NB4 (cell line): ENCODE measurements at regions not wholly inside any gene's neighbourhood (a gene's known extent, or its start where the extent isn't known, plus 50 kb on each side); places are given as distances from the start of the nearest gene placed in this dataset.

Experiments
- DNase-seq: peaks from one replicate; pipeline ENCODE4 v3.0.0; 2010; ENCODE audit warnings: low read depth
- H3K4me3 ChIP-seq: one replicate; pipeline ENCODE4 v1.5.1; 2011; ENCODE audit warnings: mild to moderate bottlenecking, low read depth, low read length, moderate library complexity
- MYC ChIP-seq: IDR thresholded peaks from 2 replicates; pipeline ENCODE4 v1.6.1; 2011; ENCODE audit warnings: low read depth, low read length
- POLR2A ChIP-seq: IDR thresholded peaks from 2 replicates; pipeline ENCODE4 v1.6.1; 2011; ENCODE audit warnings: mild to moderate bottlenecking; ENCODE audit not compliant: insufficient read length; ENCODE audit errors: extremely low read depth
- TF ChIP-seq, protein P1 (sequence below): IDR thresholded peaks from one replicate; pipeline ENCODE4 v1.5.1; 2012; ENCODE audit warnings: low read depth, low read length
- TF ChIP-seq, protein P2 (sequence below): IDR thresholded peaks from 2 replicates; pipeline ENCODE4 v1.6.1; 2011; ENCODE audit warnings: low read depth, low read length

DNA sequence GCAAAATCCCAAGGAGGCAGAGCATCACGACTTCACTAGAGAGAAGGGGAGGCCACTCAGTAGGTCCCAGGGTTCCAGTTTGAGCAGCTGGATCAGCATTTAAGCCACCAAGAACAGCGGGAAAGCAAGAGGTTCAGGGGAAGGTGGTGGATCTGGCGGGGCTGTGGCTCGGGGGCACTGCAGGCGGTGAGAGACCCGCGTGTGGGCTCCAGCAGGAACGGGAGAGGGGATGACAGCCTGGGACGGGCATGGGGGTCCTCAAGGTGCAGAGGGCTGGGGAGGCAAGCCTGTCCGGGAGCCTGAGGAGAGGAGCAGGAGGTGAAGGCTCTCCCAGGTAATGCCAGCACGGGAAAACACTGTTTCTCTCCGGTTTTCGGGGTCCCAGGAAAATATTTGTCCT is 123.6 kb downstream of the IRX2 start:
- TF ChIP-seq, protein P1, sequence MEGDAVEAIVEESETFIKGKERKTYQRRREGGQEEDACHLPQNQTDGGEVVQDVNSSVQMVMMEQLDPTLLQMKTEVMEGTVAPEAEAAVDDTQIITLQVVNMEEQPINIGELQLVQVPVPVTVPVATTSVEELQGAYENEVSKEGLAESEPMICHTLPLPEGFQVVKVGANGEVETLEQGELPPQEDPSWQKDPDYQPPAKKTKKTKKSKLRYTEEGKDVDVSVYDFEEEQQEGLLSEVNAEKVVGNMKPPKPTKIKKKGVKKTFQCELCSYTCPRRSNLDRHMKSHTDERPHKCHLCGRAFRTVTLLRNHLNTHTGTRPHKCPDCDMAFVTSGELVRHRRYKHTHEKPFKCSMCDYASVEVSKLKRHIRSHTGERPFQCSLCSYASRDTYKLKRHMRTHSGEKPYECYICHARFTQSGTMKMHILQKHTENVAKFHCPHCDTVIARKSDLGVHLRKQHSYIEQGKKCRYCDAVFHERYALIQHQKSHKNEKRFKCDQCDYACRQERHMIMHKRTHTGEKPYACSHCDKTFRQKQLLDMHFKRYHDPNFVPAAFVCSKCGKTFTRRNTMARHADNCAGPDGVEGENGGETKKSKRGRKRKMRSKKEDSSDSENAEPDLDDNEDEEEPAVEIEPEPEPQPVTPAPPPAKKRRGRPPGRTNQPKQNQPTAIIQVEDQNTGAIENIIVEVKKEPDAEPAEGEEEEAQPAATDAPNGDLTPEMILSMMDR: no peak
- no peak for TF ChIP-seq MYC
- no peak for TF ChIP-seq POLR2A
- no peak overlapping the region for H3K4me3 ChIP-seq
- no peak for DNase-seq

DNA sequence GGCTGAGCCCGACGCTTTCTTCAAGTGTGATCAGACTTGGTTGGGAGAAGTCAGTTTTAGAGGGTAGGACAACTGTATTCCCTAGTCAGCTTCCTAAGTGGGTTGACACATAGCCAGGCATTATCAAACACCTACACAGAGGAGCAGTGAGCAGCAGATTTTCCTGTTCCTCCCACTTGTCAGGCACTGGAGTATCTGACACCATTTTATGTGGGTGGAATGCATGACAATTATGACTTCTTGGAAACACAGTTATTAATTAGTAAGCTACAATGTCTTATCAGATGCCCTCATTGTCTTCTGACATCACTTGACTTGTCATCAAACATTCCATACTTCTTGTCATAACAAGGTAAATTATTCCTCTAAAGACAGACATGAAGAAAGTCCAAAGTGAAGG is 124.9 kb downstream of the IRX2 start:
- no peak overlapping the region for H3K4me3 ChIP-seq
- no peak for DNase-seq
- TF ChIP-seq MYC (no peak), POLR2A (no peak)
- TF ChIP-seq, protein P2, sequence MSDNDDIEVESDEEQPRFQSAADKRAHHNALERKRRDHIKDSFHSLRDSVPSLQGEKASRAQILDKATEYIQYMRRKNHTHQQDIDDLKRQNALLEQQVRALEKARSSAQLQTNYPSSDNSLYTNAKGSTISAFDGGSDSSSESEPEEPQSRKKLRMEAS: no peak
- TF ChIP-seq, protein P1: no peak

DNA sequence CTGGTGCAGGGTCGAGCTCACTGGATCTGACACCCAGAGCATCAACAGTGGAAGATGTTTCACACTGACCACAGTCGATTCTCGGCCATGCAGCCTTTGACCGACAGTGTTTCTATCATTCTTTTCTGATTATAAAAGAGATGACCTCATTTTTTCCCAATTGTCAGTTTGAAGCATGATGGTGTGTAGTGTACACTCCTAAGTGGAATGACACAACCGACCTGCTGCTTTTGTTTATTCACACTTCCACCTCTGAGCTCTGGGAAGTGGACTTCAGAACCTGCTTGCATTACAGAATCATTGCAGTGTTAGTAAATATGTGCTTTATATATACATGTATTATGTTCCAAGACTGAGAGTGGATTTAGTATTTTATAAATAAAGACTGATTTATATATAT is 128.6 kb downstream of the IRX2 start:
- no peak overlapping the region for H3K4me3 ChIP-seq
- TF ChIP-seq, protein P2: no peak
- TF ChIP-seq POLR2A (no peak), MYC (no peak)
- TF ChIP-seq, protein P1: no peak
- no peak for DNase-seq

DNA sequence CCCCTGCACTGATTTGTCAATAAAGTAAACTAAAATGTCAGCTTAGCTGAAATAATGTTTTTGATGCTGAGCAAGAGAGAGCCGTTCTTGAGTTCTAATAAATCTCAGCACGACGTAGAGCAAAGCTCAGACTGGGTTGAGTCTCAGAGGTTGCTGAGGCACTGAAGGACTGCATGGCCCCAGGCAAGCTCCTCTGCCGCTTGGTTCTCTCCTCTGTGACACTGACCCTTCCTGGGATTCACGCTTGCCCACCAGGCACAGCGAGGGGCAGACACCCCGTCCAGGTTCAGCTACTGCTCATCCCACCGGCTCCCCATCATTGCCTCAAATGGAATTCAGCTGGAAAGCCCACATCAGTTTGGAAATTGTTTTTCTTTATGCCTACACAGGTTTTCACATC is 129.8 kb downstream of the IRX2 start:
- no peak for DNase-seq
- no peak overlapping the region for H3K4me3 ChIP-seq
- TF ChIP-seq, protein P2: no peak
- TF ChIP-seq, protein P1: no peak
- TF ChIP-seq MYC (no peak), POLR2A (no peak)

DNA sequence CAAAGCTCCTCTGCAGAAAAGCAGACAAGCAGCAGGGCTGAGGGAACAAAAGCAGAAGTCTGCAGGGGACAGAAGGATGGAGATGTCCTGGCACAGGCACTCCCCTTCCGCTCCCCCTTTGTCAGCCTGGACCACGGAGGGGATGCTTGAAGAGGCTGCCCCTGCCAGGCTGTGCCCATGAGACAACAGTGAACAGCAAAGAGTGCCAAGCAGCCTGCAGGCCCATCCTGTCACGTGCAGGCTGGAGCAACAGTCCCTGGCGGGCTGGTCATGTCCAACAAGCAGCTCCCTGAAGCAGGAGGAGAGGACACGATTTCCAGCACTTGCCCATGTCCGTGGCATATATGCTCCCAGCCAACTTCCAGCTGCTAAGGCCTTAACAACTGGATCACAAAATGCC is 132.3 kb downstream of the IRX2 start:
- no peak for DNase-seq
- no peak for TF ChIP-seq POLR2A
- TF ChIP-seq, protein P1: no peak
- TF ChIP-seq, protein P2: no peak
- no peak for TF ChIP-seq MYC
- H3K4me3 ChIP-seq: no peak overlapping the region

DNA sequence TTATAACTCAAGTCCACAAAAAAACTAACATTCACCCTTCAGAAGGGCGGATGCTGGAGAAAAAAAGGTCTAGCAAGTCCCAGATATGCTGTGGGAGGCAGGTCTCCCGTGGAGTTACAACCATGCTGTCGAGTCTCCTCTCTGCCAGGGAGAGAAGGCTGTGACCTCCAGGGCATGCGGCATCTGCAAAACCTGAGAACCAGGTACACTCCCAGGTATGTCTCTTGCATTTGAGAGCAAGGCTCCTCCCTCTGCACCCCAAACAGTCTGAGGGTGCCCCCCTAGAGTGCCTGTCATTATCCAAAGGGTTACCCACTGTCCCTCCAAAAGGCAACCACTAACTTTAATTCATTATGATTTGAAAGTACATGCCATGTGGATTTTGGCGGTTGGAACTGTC is 134.0 kb downstream of the IRX2 start:
- no peak for TF ChIP-seq MYC
- TF ChIP-seq POLR2A: no peak
- TF ChIP-seq, protein P1: no peak
- TF ChIP-seq, protein P2: no peak
- DNase-seq: no peak
- no peak overlapping the region for H3K4me3 ChIP-seq
